T1000 (cell line): ENCODE measurements at regions not wholly inside any gene's neighbourhood (a gene's known extent, or its start where the extent isn't known, plus 50 kb on each side); places are given as distances from the start of the nearest gene placed in this dataset.
"Not testable (repeated sequence)": the region's sequence is repeated elsewhere in the genome, so short reads cannot be mapped to it uniquely, and the experiment has no call there.

Experiments
- DNase-seq: peaks from one replicate; lab custom pipeline; 2025; ENCODE audit warnings: mixed read lengths; lab: John Stamatoyannopoulos, UW

- DNase-seq = no peak
These were observed 202.4 kb upstream of the KAZN start for GRCh38 chr1:14396100-14396499.

DNA sequence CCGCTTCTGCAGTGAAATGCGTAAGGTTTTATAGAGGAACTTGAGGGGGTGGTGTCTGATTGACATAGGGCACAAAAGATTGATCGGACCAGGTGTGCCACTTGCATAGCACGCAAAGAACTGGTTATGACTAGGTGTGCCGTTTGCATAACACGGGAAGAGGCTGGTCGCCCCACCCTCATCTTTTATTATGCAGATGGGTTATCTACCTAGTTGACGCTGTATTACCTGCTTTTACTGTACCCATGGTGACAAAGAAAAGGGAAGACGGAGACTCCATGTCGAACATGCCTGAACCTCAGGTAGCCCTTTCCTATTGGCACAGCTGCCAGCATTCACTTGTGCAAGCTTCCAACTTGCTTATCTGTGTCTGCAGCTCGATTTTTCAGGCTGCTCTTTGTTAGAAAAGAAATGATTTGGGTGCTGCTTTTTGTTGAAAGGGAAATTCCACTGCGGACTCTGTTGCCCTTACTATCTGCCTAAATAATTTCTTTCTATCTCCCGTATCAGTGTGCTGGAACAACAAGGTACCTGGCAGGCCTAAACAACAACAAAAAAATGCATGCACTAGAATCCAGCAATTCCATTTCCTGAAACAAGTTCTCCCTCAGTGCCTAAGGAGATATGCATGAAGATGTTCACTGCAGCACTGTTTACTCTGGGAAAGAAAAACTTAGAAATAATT lies 194.4 kb upstream of the KAZN start:
- no peak for DNase-seq

- no peak for DNase-seq
These were observed 193.6 kb upstream of the KAZN start for GRCh38 chr1:14404862-14405301.

DNA sequence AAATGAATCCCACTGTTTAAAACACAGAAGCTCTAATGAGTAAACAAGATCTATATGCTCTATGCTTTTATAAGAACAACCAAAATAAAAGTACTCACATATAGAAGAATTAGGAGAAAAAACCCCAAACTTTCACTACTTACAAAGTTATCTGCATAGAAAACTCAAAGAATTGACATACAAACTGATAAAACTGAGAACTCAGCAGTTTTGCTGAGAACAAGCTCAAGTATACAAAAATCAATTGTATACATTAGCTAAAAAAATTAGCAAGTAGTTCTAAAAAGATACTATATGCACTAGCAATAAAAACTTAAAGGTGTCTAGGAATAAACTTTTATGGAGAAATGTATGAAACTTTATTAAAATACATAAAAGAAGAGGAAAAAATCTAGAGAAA lies 186.2 kb upstream of the KAZN start:
- no peak for DNase-seq

GRCh38 chr1:14413819-14414490 lies 184.5 kb upstream of the KAZN start:
- no peak for DNase-seq

DNA sequence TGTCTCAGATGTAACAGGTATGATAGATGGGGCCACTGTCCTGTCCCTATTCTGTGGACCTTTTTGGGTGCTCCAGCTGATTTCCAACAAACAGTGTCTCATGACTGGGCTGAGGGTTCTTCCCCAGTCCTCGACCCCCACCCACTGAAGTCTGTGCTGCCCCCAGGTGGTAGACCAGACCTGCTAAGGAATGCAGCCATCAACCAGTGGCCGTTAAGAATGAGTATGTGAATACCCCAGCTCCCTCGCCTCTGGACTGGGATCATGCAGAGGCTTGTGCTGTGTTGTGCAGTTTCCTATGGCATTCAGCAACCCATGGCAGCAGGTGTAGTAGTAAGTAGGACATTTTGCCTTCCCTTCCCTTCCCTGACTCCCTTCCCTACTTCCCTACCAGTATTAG lies 183.1 kb upstream of the KAZN start:
- DNase-seq = no peak

DNA sequence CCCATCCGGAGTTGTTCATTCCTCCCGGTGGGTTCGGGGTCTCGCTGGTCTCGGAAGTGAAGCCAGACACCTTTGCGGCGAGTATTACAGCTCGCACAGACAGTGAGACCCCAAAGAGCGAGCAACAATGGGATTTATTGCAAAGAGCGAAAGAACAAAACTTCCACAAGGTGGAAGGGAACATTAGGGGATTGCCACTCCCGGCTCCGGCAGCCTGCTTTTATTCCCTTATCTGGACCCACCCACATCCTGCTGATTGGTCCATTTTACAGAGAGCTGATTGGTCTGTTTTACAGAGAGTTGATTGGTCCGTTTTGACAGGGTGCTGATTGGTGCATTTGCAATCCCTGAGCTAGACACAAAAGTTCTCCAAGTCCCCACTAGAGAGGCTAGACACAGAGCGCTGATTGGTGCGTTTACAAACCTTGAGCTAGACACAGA lies 178.7 kb upstream of the KAZN start:
- DNase-seq = not testable (repeated sequence)

DNA sequence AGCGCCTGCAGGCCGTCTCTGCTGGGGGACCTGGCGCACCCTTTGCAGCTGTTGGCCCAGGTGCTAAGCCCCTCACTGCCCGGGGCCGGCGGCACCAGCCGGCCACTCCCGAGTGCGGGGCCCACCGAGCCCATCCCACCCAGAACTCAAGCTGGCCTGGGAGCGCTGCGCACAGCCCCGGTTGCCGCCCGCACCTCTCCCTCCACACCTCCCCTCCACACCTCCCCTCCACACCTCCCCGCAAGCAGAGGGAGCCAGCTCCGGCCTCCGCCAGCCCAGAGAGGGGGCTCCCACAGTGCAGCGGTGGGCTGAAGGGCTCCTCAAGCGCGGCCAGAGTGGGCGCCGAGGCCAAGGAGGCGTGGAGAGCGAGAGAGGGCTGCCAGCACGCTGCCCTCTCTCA lies 177.8 kb upstream of the KAZN start:
- DNase-seq = no peak

DNA sequence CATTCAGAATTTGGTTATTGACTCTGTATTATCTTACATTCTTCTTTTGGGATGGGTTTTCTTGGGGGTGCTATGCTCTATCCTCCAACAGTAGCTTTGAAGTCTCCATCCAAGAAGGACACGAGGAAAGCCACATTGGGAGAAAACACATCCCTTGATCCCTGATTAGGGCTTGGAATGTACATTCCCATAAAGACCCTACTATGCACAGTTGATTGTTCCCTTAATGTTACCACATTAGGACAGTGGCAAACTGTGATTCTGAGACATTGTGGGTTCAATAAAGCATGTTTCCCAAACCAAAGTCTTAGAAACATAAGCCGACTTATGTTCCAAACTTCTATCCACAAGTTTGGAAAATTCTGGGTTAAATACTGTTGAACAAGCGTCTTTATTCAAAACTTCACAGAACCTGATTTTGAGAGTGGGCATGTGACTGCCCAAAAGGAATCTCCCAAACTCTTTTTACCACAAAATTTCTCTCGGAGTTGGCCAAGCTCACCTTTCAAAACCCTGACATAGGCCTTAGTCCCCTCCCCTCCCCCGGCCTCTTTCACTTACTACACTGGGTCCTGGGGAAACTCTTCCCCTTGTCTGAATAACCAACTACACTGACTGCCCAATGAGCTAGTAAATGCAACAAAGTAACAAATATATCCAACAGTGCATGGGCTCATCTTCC lies 177.0 kb upstream of the KAZN start:
- no peak for DNase-seq

GRCh38 chr1:14421977-14422609 lies 176.4 kb upstream of the KAZN start:
- DNase-seq = no peak

GRCh38 chr1:14424325-14425002 lies 174.0 kb upstream of the KAZN start:
- no peak for DNase-seq

DNA sequence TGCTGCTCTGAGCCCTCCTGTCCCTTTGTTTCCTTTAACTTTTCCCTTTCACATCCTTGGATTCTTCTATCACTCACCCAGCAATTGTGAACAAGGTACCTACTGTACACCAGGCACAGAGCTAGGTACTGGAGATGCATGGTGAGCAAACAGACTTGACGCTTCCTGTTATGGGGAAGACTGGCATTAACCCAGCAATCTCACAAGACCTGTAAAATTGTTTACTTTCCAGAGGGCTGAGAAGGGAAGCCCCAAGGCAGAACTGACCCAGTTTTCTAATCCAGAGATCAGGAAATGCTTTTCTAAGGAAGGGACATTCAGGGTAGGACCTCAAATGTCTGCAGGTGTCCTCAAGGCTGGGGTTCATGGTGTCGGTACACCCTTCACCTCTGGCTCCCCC lies 171.6 kb upstream of the KAZN start:
- DNase-seq = no peak

DNA sequence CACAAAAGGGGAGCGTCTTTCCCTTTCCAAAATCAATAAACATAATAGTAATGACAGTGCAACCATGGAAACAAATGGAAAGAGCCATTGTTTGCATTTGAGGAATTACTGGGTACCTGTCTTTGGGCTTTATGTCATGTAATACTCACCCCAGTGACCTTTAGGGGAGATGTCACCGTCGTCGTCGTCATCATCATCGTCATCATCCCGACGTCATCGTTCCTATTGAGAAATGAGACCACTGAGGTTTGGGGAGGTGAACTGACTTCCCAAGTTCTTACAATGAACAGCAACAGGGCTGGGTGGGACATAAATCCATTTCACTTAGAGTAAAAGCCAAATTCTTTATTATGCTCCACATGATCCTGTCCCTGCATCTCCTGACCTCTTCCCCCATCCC lies 168.9 kb upstream of the KAZN start:
- no peak for DNase-seq

GRCh38 chr1:14432728-14433127 lies 165.8 kb upstream of the KAZN start:
- DNase-seq = not testable (repeated sequence)

DNA sequence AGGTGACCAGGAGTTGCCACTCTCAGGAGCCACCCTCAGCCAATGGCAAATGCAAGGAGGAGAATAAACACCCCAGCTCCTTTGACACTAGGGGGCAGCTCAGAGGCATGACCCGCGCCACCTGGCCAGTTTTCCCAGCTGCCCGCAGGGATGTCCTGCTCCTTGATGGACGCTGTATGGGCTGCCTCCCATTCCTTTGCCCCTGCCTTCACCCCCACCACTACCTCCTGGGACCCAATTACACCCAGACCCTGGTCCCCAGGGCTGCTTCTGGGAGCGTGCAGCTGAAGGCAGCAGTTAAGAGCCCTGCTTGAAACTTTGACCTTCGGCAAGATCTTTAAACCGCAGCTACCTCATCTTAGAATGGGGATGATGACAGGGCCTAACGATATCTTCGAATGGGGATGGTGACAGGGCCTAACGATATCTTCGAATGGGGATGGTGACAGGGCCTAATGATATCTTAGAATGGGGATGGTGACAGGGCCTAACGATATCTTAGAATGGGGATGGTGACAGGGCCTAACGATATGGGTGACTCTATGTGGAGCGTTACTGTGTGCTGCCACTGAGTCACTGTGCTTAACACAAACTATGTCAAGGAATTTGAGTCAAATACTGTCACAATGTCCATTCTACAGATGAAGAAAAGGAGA lies 163.0 kb upstream of the KAZN start:
- DNase-seq = no peak

GRCh38 chr1:14437417-14437918 lies 161.0 kb upstream of the KAZN start:
- DNase-seq = no peak

DNA sequence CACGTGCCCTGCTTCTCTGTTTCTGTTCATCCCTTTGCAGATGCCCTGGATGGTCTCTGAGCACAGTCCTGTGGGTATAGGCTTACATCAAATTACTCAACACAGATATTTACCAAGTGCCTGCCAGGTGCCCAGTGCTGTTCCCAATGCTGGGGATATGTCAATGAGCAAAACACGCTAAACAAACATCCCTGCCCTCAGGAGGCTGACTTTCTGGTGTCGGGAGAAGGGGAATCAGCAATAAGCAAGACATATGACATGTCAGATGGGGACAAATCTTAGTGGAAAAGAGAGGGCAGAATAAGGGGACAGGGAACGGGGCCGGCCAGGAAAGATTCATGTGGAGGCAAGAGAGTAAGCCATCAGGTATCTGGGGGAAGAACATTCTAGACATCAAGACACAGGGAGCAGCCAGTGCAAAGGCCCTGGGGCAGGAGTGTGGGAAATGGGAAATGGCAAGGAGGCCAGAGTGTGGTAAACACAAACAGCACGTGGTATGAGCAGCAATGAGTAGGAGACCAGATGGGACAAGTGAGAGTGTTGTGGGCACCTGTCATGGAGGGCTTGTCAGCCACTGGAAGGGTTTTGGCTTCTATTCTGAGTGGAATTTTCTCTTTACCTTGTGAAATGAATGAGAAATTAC lies 160.2 kb upstream of the KAZN start:
- no peak for DNase-seq

DNA sequence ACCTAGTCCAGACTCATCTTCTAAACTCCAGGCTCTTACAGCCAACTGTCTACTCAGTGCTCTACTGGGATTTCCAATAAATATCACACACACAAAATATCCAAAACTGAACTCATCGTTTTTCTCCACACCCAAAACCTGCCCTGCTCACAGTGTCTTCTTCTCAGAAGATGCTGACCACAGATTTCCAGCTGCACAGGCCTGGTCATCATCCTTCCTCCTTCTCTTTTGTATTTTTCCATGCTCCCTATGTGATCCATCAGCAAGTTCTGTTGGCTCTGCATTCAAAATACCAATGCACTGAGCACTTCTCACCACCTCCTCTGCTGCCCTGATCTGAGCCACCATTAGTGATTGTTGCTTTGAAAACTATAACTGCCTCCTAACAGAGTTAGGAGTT lies 159.5 kb upstream of the KAZN start:
- DNase-seq = no peak

DNA sequence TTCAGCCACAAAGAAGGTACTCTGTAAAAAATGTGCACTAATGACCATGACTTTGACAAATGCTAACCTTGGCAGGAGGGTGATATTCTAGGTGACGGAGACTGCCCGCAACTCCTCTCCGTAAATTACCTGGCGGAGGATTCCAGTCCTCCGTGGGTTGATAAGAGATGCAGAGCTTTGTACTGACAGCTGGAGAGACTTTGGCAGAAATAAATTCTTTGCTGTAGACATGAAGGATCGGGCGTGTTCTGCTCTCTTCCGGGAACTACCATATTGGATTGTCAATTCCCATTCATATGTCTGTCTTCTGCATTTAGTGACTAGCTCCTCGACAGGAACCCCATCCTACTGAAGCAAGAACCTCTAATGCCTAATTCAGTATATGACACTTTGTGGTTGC lies 158.3 kb upstream of the KAZN start:
- no peak for DNase-seq

- DNase-seq = no peak
These were observed 157.8 kb upstream of the KAZN start for GRCh38 chr1:14440731-14441130.

DNA sequence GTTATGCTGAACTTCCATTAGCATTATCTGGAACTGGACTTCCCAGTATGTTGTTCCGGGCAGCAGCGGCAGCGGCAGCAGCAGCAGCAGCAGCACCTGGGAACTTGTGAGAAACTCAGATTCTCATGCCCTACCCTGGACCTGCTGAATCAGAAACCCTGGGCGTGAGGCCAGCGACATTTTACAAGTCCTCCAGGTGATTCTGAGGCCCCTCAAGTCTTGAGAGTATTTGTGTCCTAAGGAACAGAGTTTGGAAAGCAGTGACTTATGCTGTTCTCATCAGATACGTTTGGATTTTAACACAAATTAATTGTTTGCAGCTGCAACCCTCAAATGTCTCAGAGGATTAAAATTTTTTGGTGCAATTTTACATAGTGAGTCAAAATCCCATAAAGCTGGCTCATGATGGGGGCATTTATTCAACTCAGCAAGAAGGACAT lies 157.2 kb upstream of the KAZN start:
- DNase-seq = peak; percentile 65
